Stimulated activated CD4-positive, alpha-beta T cell treated with anti-CD3 and anti-CD28 coated beads, Interleukin-2, amount 100 ng/mL, for 48 hours (primary cell): ENCODE measurements at regions not wholly inside any gene's neighbourhood (a gene's known extent, or its start where the extent isn't known, plus 50 kb on each side); places are given as distances from the start of the nearest gene placed in this dataset.

Experiments used
- DNase-seq, 2 donors: peaks; one replicate each; pipeline ENCODE4 v3.0.0-alpha.2; 2020

GRCh38 chr10:43884501-43885105 is 235.9 kb upstream of the ZNF32 start:
- DNase-seq = no peak

- no peak for DNase-seq
Measured at GRCh38 chr10:43882711-43883110, 234.0 kb upstream of the ZNF32 start.

GRCh38 chr10:43881657-43882056 is 233.0 kb upstream of the ZNF32 start:
- no peak for DNase-seq

- DNase-seq = no peak
Measured at GRCh38 chr10:43880160-43880559, 231.5 kb upstream of the ZNF32 start.

GRCh38 chr10:43879742-43880141 is 231.1 kb upstream of the ZNF32 start:
- no peak for DNase-seq

- DNase-seq = no peak
Measured at GRCh38 chr10:43879162-43879561, 230.5 kb upstream of the ZNF32 start.

GRCh38 chr10:43878386-43878785 is 229.7 kb upstream of the ZNF32 start:
- DNase-seq = no peak

- DNase-seq = no peak
Measured at GRCh38 chr10:43876976-43877375, 228.3 kb upstream of the ZNF32 start.

GRCh38 chr10:43874984-43875383 is 226.3 kb upstream of the ZNF32 start:
- DNase-seq = no peak

GRCh38 chr10:43873717-43874116 is 225.0 kb upstream of the ZNF32 start:
- DNase-seq = no peak

GRCh38 chr10:43872644-43873043 is 224.0 kb upstream of the ZNF32 start:
- no peak for DNase-seq

- DNase-seq = no peak
Measured at GRCh38 chr10:43871545-43871944, 222.9 kb upstream of the ZNF32 start.

- DNase-seq = no peak
Measured at GRCh38 chr10:43870968-43871439, 222.3 kb upstream of the ZNF32 start.

GRCh38 chr10:43869669-43870322 is 221.1 kb upstream of the ZNF32 start:
- no peak for DNase-seq

GRCh38 chr10:43868952-43869351 is 220.3 kb upstream of the ZNF32 start:
- DNase-seq = no peak

GRCh38 chr10:43867667-43868565 is 219.2 kb upstream of the ZNF32 start:
- no peak for DNase-seq

GRCh38 chr10:43867113-43867512 is 218.4 kb upstream of the ZNF32 start:
- no peak for DNase-seq

- DNase-seq = no peak
Measured at GRCh38 chr10:43866712-43867111, 218.0 kb upstream of the ZNF32 start.

GRCh38 chr10:43865265-43866135 is 216.8 kb upstream of the ZNF32 start:
- DNase-seq = no peak

- DNase-seq = no peak
Measured at GRCh38 chr10:43864656-43865055, 216.0 kb upstream of the ZNF32 start.

- DNase-seq = no peak
Measured at GRCh38 chr10:43863859-43864591, 215.3 kb upstream of the ZNF32 start.

GRCh38 chr10:43863270-43863669 is 214.6 kb upstream of the ZNF32 start:
- DNase-seq = no peak
